Testis (tissue), 2 donors: ENCODE measurements at regions not wholly inside any gene's neighbourhood (a gene's known extent, or its start where the extent isn't known, plus 50 kb on each side); places are given as distances from the start of the nearest gene placed in this dataset.

Experiments used
- CTCF ChIP-seq, 3 experiments: fragments of 450-650 bp in 2 of 3; fragments of 200-600 bp in 1 of 3; sonication (generic) in 1 of 3; IDR thresholded peaks; one replicate each; pipeline ENCODE4 v1.5.1; 2016 to 2019; ENCODE audit warnings: antibody characterized with exemption in 3 of 3, mild to moderate bottlenecking in 2 of 3, moderate library complexity in 1 of 3
- POLR2A ChIP-seq: fragments of 450-650 bp; IDR thresholded peaks from one replicate; pipeline ENCODE4 v1.6.1; 2017; ENCODE audit warnings: antibody characterized with exemption, mild to moderate bottlenecking, moderate library complexity

DNA sequence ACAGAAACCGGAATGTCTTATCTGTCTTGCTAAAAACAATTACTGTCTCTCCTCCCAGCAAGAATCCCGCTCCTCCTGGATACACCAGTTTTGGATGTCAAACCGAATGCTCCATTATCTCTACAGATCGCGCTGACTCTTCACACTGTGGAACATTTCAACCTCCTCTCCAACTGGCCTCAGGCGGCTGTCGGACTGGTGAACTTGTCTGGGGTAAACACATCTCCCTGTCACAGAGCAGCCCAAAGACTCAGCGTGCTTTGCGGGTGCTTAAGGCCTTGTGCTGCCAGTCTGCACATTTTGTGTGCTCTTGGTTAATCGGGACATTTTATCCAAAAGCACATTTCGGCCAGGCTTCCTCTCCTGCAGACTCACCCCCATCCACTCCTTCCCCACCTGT, 173.1 kb downstream of the ICOS start:
- TF ChIP-seq POLR2A (no peak), CTCF (IDR thresholded peaks at IDR 0.05) (no peak)
